Activated CD8-positive, alpha-beta memory T cell treated with anti-CD3 and anti-CD28 coated beads for 4 hours (primary cell): ENCODE measurements at regions not wholly inside any gene's neighbourhood (a gene's known extent, or its start where the extent isn't known, plus 50 kb on each side); places are given as distances from the start of the nearest gene placed in this dataset.

Experiments used
- DNase-seq, 2 donors: peaks; one replicate each; pipeline ENCODE4 v3.0.0-alpha.2; 2020; ENCODE audit warnings: low read depth in 2 of 2

- DNase-seq, result no peak
Measured at GRCh38 chr14:42950363-42950762, 1343.7 kb downstream of the LRFN5 start.

- no peak for DNase-seq
Measured at GRCh38 chr14:42947991-42948390, 1341.3 kb downstream of the LRFN5 start.

DNA sequence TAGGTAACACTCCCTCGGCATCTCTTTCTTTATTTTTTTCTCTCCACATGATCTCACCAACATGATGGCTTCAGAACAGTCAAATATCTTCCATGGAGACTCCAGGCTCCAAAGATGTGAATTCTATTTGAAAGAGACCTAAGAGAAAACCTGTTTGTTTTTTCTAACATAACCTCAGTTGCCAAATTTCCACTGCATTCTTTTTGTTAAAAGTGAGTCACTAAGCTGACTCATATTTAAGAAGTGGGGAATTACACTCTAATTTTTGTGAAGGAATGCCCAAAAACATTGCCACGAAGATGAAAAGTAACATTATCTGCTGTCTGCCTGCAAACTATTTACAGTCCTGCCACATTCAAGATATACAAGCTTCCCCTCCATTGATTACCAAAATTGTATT is 1337.6 kb downstream of the LRFN5 start:
- no peak for DNase-seq

- no peak for DNase-seq
Measured at GRCh38 chr14:42931308-42931707, 1324.6 kb downstream of the LRFN5 start.

- no peak for DNase-seq
Measured at GRCh38 chr14:42929806-42930480, 1323.3 kb downstream of the LRFN5 start.

GRCh38 chr14:42927313-42927712 is 1320.6 kb downstream of the LRFN5 start:
- DNase-seq, result no peak

- DNase-seq, result no peak
Measured at GRCh38 chr14:42921901-42922300, 1315.2 kb downstream of the LRFN5 start.

- no peak for DNase-seq
Measured at GRCh38 chr14:42918615-42919014, 1311.9 kb downstream of the LRFN5 start.

DNA sequence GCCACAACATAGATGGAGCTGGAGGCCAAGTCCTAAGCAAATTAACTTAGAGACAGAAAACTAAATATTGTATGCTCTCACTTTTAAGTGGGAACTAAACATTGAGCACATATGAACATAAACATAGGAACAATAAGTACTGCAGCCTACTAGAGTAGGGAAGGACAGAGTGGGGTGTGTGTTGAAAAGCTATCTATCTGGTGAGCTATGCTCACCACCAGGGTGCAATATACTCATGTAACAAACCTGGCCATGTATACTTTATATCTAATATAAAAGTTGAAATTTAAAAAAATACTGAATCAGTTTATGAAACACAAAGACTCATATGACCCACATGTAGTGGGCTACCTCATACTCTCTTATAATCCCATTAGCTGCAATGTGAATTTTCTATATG is 1305.0 kb downstream of the LRFN5 start:
- DNase-seq, result no peak

- DNase-seq, result no peak
Measured at GRCh38 chr14:42909659-42910058, 1303.0 kb downstream of the LRFN5 start.

GRCh38 chr14:42893183-42893582 is 1286.5 kb downstream of the LRFN5 start:
- DNase-seq, result no peak

DNA sequence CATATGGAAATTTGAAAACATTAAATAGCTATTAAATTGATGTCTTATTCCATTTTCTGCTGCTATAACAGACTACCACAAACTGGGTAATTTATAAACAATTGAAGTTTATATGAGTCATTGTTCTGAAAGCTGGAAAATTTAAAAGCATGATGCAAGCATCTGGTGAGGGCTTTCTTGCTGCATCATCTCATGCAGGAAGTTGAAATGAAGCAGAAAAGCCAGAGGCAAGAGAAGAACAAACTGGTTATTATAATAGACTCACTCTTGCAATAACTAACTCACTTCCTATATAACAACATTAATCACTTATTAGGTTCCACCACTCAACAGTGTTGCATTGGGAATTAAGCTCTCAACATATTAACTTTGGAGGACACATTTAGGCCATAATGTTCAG is 1277.4 kb downstream of the LRFN5 start:
- no peak for DNase-seq

- DNase-seq, result no peak
Measured at GRCh38 chr14:42877716-42878115, 1271.0 kb downstream of the LRFN5 start.

GRCh38 chr14:42872786-42873185 is 1266.1 kb downstream of the LRFN5 start:
- no peak for DNase-seq

DNA sequence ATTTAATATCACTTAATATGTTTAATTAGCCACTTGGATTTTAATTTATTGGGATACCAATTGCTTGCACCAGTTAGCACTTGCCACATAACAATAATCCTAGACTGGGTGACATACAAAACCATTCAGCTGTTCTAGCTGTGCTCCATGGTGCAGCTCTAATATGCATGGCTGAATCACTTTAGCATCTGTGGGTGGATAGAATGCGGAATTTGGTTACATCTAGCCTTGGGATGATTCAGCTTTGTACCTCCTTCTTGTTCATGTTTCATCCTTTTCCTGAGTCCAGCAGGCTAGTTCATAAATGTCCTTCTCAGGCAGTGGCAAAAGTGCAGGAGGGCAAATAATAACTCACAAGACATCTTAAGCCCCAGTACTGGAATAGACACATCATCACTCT is 1263.0 kb downstream of the LRFN5 start:
- DNase-seq, result no peak

- no peak for DNase-seq
Measured at GRCh38 chr14:42862114-42862513, 1255.4 kb downstream of the LRFN5 start.

DNA sequence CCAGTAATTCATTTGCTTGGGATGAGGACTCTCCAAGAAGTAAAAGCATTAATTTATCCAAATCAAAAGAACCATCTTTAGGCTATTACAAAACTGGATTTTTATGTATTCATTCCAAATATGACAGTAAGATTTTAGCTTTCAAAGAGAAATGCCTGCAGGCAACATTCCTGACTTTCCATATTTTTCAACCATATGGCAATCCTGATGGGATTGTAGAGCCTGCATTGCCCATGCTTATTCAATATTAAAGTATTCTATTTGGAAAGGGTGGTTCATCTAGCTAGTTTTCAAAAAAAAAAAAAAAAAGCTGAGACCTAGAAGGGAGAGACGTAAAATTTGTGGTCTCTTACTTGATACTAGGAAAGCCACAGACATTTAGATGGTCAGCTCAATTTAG is 1253.7 kb downstream of the LRFN5 start:
- DNase-seq, result no peak

DNA sequence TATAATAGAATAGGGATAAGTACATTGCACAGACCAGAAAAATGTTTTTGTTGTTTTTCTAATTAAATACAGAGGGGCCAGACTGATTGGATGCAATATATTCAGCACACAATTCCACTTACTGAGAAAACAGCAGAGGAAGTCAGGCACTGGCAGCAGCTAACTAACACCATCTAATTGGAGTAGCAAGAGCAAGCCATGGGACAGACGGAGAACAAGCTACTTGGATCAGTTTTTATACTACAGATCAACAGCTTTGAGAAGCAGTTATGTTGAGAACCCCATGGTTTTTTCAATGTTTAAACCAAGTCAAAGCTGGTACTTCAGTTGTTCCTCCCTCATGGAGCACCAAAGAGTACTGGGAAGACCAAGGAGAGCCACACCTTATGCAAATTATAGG is 1249.4 kb downstream of the LRFN5 start:
- no peak for DNase-seq

- DNase-seq, result no peak
Measured at GRCh38 chr14:42855085-42855484, 1248.4 kb downstream of the LRFN5 start.

DNA sequence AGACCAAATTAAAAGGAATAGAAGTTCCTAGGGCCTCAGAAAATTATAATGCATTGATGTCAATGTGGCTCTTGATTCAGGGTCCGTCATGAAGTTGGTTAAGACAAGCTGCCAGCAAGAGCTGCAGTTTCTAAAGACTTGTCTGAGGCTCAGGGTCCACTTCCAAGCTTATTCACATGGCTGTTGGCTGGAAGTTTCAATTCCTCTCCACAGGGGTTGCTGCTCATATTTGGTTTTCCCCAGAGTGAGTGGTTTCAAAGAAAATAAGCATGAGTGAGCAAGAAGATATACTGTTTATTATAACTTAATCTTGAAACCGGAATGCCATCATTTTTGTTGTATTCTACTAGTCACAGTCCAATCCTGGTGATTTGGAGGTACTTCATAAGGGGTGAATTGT is 1247.4 kb downstream of the LRFN5 start:
- no peak for DNase-seq

DNA sequence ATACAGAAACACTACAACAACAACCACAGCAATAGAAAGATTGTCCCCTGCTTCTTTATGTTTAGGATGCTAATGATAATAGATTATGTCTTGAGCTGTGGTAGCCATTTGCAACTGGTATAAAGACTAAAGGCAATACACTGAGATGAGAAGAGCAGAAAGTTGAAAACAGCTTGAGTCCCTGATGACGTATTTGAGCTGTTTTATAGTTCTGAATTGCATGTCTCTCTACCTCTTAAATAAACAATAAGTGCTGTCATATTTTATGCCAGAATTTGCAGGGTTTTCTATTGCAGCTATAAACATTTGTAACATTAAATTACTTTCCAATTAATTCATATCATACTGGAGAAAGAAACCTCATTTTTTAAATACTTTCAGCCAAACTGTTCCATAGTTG is 1242.0 kb downstream of the LRFN5 start:
- no peak for DNase-seq

GRCh38 chr14:42814817-42815216 is 1208.1 kb downstream of the LRFN5 start:
- no peak for DNase-seq

DNA sequence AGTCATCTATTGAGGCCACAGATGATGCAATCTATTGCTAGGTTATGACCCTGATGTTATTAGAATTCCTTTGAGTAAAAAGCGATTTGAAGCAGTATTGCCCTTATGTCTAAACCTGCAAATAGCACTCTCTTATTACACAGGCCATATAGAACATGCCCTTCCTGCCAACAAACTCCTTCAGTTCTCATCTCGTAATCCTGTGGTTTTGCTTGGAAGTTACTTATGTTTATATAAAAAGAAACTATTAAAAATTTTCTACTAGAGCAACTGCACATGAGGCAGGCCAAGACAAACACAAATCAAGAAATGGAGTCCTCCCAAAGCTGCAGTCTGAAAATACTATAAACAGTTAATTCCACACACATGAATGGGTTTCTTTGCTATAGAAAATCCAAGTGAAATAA is 1200.2 kb downstream of the LRFN5 start:
- no peak for DNase-seq

DNA sequence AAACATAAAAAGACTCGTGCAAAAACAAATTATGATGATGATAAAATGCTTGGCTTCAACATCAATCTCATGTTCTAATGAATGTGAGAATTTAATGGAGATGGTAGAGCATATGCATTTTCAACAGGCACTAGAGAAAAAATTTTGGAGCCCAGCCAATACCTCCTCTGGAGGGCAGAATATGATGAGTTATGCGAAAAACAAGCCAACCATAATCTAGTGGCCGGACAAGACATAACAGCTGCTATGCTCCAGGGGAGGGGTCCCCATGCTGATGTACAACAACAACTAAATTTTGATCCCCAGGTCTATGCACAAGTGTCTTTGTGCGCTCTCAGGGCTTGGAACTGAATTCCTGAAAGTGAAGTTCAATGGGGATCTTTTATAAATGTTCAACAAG is 1197.5 kb downstream of the LRFN5 start:
- no peak for DNase-seq
